NCI-H82 treated with DMSO at 0.1 percent for 48 hours (cell line): ENCODE measurements at regions not wholly inside any gene's neighbourhood (a gene's known extent, or its start where the extent isn't known, plus 50 kb on each side); places are given as distances from the start of the nearest gene placed in this dataset.
"Not testable (repeated sequence)": the region's sequence is repeated elsewhere in the genome, so short reads cannot be mapped to it uniquely, and the experiment has no call there.

Source experiments
- DNase-seq: peaks from one replicate; lab custom pipeline; 2025; ENCODE audit not compliant: unreplicated experiment; lab: John Stamatoyannopoulos, UW

GRCh38 chr5:108467563-108467962 is 85.7 kb upstream of the FBXL17 start:
- DNase-seq, result no peak

- DNase-seq, result no peak
Measured at GRCh38 chr5:108461628-108462367, 79.9 kb upstream of the FBXL17 start.

- no peak for DNase-seq
Measured at GRCh38 chr5:108459769-108460168, 77.9 kb upstream of the FBXL17 start.

GRCh38 chr5:108451269-108451668 is 69.4 kb upstream of the FBXL17 start:
- no peak for DNase-seq

GRCh38 chr5:108444130-108444529 is 62.2 kb upstream of the FBXL17 start:
- not testable (repeated sequence) for DNase-seq

GRCh38 chr5:108442063-108442651 is 60.3 kb upstream of the FBXL17 start:
- DNase-seq, result not testable (repeated sequence)

- DNase-seq, result no peak
Measured at GRCh38 chr5:108437425-108437824, 55.5 kb upstream of the FBXL17 start.

- no peak for DNase-seq
Measured at GRCh38 chr5:108436696-108437095, 54.8 kb upstream of the FBXL17 start.

GRCh38 chr5:108433600-108433999 is 51.7 kb upstream of the FBXL17 start:
- no peak for DNase-seq

GRCh38 chr5:108432024-108432423 is 50.1 kb upstream of the FBXL17 start:
- DNase-seq, result no peak
